HG03342 (cell line): ENCODE measurements at regions not wholly inside any gene's neighbourhood (a gene's known extent, or its start where the extent isn't known, plus 50 kb on each side); places are given as distances from the start of the nearest gene placed in this dataset.

ENCODE experiments used
- ATAC-seq: cut with Tn5 transposase; IDR thresholded peaks from one replicate; pipeline ENCODE4 v1.9.1; 2021; ENCODE audit warnings: mild to moderate bottlenecking, moderate library complexity; ENCODE audit not compliant: unreplicated experiment

DNA sequence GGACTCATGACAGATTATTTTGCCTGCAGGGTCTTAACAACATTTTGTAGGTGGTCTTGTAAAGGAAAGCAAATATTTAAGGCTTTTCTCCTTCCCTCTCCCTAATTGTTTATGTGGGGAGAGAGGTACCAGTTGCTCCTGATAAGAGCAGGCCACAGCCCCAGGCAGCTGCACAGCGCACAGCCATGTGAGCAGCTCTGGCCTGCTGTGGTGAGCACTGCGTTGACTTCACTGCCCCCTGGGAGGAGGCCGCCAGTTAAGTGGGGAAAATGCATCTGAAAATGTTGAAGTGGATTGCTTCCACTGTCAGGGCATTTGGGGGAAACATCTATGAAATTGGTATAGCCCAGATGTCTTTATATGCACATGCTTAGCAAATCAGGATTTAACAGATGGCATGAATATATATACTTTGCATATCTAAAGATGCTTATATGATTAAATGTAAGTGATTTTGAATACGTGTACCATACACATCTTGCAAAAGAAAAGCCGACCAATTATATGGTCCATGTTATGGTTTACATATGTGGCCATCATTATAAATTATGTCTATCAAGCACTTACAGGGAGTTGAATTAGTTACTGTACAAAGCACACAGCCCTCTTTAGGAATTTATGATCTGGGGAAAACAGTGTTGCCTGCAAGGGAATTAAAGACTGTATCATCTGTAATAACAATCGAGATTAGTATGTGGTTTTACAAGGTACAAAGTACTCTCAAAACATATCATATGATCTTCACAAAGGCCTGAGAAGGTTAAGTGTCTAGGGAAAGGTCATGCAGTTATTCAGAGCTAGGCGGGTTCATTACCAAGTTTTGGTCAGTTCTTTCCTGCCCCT, 132.1 kb downstream of the RHOU start:
- no peak for ATAC-seq

DNA sequence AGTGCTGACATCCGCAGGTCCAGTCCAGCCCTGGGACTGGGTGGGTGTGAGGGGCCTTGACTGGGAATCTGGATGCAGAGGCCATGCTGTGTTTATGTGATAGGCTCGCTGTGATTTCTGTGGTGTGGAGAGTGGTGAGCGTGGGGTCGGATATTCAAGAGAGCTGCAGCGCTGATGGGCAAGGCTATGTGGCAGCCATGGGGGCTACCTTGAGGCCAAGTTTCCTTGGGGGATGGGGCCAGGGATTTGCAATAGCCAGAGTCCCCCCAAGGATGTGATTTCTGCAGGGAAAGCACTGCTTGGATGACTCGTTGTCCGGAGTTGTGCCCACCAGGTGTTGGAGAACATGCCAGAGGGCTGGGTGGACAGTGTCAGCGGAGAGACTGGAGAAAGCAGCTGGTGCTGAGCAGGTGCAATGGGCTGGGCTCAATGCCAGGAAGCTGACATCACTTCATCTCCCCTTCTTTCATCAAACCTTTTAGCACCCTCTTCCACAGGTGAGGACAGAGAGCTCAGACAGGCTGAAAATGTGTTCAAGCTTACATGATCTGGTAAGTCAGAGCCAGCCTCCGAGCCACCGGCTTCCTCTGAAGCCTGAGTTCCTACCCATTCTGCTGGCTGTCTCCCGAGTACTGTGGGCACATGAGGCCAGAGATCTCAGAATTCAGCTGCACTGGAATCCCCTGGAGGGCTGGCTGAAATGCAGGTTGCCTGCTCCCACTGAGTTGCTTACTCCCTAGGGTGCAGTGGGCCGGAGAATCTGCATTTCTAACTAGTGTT, 132.9 kb downstream of the RHOU start:
- no peak for ATAC-seq

DNA sequence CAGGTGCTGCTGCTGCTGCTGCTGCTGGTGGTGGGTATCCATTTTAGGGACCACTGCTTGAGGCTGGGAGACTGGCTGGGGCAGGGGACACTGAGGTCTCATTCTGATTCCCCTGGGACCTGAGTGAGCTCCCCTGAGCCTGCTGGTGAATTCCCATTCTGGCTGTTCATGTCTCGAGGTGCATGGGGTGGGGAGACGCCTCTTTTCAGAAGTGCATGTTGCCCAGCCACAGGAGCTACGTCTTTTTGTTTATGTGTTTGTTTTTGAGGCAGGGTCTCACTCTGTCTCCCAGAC, 133.4 kb downstream of the RHOU start:
- no peak for ATAC-seq

GRCh38 chr1:228869312-228869824, 134.1 kb downstream of the RHOU start:
- no peak for ATAC-seq

GRCh38 chr1:228870041-228870713, 134.9 kb downstream of the RHOU start:
- ATAC-seq = no peak

DNA sequence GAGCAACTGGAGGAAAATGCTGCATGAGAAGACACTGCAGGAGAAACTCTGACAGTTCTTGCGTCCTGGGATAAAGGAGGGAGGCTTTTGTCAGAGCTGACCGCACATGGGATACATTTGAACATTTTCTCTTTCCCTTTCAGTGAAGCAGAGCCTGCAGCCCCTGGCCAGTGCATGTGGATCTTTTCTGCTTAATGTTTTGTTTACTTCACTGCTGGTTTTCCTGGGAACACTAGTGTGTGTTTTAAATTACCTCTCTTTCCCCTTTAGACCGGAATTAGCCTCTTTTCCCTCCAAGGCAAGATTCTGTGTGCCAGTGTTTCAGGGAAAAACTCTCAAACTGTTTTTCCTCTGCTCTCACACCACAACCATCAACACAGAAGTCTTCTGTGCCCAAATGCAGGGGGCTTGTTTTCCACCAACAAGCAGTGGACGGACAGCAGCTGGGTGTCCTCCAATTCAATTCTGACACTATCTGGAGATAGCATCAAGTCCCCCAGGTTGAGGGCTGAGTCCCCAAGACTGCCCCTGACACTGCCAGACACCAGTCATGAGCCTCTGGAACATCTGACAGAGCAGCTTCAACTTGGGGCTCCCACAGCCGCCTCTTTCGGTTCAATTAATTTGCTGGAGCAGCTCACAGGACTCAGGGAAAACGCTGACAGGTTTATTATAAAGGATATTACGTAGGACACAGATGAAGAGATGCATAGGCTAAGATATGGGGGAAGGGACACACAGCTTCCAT, 136.2 kb downstream of the RHOU start:
- ATAC-seq = no peak

DNA sequence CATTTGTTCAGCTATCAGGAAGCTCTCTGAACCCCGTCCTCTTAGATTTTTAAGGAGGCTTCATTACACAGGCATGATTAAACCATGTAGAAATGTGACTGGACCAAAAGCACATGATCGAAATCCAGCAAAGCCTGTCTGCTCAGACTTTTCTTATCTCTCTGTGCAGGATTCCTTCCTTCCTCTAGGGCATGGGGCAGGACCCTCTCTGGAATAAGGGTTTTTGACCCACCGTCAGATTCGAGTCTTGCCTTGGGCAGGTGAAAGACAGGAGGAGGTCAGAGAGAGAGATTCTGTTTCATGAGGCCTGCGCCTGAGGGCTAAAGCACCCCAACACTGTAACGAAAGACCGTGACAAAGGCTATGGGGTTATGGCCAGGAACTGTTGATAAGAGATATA, 136.8 kb downstream of the RHOU start:
- ATAC-seq = no peak

GRCh38 chr1:228873709-228874108, 138.4 kb downstream of the RHOU start:
- no peak for ATAC-seq

DNA sequence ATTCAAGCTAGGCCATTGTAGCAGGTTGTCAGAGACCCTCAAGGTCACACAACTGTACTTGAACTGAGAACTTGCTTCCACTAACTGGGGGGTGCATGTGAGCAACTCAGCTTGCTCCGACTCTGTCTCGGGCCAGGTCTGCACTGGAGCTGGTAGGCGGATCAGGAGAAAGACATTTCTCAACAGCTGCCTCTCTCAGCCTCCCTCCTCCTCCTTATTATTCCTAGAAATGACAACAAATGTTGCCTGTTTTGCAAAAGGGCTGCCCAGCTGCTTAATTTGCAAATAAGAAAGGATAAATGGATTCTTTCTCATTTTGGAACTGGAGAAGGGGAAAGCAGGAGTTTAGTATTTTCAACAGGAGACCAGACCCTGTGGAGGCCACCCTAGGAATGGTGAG, 140.5 kb downstream of the RHOU start:
- no peak for ATAC-seq

- no peak for ATAC-seq
Measured at GRCh38 chr1:228876187-228876586, 140.9 kb downstream of the RHOU start.

DNA sequence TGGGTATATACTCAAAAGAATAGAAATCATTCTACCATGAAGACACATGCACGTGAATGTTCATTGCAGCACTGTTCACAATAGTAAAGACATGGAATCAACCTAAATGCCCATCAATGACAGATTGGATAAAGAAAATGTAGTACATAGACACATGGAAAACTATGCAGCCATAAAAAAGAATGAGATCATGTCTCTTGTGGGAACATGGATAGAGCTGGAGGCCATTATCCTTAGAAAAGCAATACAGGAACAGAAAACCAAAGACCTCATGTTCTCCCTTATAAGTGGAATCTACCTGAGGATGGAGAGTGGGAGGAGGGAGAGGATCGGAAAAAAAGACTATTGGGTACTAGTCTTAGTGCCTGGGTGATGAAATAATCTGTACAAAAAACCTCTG, 143.9 kb downstream of the RHOU start:
- no peak for ATAC-seq

DNA sequence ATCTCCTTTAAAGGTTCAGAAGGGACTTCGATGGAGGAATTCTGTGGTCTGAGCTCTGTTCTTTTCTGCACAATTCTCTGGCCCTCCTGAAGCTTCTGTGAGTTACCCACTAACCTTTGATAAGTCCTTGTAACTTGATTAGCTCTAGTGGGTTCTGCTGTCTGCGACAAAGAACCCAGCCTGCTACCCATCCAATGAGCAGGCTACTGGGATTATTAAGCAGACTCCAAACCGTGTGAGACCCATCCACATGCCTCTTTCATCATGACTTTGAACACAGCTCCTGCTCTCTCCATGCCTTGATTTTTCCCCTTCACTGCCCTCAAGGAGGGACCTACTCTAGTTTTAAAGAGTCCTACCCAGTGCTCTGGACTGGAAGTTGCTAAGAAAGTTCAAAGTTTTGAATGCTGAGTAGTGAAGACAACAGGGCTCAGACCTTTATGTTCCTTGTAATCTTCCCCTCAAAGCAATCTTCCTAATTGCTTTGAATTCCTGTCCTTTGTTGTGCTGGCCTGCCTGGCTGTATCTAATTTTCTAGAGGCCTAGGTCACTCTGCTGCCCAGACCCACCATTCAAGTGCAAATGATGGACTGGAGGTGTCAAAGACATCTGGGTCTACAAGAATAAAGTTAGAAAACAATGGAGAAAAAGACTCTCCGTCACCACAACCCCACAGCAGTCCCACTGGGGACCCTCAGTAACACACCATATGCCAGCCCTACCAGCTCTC, 146.9 kb downstream of the RHOU start:
- no peak for ATAC-seq

- ATAC-seq = no peak
Measured at GRCh38 chr1:228882771-228883450, 147.6 kb downstream of the RHOU start.

- ATAC-seq = no peak
Measured at GRCh38 chr1:228883535-228883934, 148.3 kb downstream of the RHOU start.

DNA sequence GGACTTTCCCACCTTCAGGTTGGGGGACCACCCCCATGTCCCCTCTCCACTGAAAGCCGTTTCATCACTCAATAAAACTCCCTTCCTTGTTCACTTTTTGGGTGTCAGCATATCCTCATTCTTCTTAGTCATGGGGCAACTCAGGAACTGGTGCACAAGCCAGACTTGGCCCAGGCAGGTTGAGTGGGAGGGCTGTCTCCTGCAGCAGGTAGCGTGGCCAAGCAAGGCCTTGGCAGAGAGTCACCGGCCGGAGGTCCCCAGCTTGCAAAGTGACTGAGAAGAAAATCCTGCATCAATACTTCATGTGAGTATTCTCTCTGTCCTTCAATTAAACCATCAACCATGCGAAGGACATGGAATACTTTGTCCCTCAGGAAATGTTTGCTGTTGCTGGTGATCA, 148.9 kb downstream of the RHOU start:
- ATAC-seq = no peak

DNA sequence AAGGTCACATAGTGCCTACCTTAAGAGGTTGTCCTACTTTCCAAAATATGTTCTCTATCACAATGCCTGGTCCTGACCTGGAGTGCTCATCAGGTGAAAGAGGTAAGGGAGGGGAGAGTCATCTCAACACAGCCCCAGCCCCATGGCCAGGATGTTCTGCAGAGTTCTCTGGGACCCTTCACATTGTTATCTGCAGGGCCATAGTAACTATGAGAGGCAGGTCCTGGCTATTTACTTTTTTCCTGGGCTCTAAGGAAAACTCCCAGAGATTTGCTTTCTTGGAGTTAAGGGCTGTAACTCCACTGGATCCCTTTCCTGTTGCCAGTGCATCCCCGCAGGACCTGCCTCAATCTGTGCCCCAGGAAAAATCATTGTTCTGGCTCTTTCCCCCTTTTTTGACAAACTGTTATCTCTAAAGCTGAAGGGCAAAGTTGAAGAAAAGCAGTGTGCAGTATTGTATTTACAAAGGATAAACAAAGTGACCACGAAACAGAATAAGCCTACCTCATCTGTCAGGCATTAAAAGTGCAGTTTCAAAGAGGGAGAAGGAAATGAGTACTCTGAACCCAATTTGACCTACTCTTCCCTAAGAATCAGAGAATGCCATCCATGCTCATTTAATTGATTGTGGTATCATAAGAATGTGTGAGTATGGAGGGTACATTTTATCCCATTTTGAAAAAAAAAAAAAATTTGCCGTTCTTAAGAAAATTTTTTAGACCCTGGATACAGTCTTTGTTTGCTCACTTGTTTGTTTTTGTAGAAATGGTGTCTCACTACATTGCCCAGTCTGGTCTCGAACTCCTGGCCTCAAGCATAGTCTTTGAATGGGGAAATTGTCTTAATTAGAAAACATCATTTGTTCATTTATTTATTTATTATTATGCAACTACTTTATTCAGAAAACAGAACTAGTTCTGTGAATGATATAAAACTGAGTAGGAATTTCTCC, 149.6 kb downstream of the RHOU start:
- ATAC-seq = no peak

DNA sequence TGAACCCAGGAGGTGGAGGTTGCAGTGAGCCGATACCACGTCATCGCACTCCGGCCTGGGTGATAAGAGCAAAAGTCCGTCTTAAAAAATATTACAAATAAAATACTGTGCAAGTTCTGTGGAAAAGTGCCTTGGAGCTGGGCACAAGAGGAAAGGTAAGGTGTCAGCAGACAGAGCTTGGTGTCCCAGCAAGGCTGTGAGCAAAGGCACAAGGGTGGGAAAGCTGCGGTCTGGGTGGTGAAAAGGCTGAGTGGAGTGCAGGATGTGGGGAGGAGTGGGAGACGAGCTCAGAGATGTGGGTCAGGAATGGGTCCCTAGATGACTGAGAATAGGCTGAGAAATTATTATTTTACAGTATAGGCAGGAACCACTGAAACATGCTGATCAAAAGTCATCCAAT, 150.6 kb downstream of the RHOU start:
- ATAC-seq = no peak

- ATAC-seq = no peak
Measured at GRCh38 chr1:228887101-228887500, 151.8 kb downstream of the RHOU start.

- no peak for ATAC-seq
Measured at GRCh38 chr1:228887960-228888359, 152.7 kb downstream of the RHOU start.
